ENCODE measurements at regions not wholly inside any gene's neighbourhood (a gene's known extent, or its start where the extent isn't known, plus 50 kb on each side); places are given as distances from the start of the nearest gene placed in this dataset.

DNA sequence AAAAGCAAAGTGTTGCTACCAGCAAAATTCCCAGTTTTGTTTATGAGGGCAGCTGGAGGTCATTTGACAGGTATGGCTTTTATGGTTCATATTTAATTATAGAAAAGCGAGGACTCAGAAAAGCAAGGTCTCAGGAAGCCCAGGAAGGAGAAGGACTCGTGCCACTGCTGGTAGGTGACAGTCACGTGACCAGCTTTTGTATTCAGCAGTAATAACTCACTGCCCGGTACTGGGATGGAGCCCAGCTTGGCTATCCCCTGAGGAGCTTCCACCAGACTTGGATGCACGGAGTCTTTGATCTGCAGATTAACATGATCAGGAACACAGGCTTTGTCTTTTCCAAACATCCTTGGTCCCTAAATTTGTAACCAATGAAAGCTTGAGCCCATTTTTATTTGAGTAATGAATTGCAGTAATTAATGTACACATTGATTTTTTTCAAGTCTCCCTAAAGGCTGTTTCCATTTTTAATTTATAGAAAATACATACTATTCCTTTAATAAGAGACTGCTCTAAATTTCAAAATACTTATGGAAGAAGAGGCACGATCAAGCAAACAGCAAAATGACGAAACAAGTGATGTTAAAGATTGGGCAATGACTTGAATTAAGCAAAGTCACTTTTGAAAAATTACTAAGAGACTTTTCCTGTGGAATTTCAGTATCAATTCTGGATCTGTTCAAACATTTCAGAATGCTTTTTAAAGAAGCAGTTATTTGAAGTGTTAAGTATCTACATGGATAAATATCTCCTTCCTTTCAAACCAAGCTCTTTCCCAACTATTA, 251.7 kb upstream of the HNRNPA3 start:
- no peak for TF ChIP-seq CTCF (IDR thresholded peaks at IDR 0.05; ENCODE audit: poor library complexity)
- no peak for TF ChIP-seq EZH2phosphoT487 (IDR thresholded peaks at IDR 0.05; ENCODE audit: low read depth, severe bottlenecking, unreplicated experiment)
